IMR-90 (cell line): ENCODE measurements at regions not wholly inside any gene's neighbourhood (a gene's known extent, or its start where the extent isn't known, plus 50 kb on each side); places are given as distances from the start of the nearest gene placed in this dataset.

Experiments
- CTCF ChIP-seq: conservative IDR thresholded peaks from 2 replicates; pipeline ENCODE4 v1.5.1; 2012; ENCODE audit warnings: mild to moderate bottlenecking, low read depth, low read length, improper control_type of control experiment
- FOS ChIP-seq: fragments of 150-350 bp; IDR thresholded peaks from 2 replicates; pipeline ENCODE4 v1.6.1; 2016; ENCODE audit warnings: low read depth, low read length
- MAZ ChIP-seq: IDR thresholded peaks from 2 replicates; pipeline ENCODE4 v1.6.1; 2012; ENCODE audit warnings: low read depth, mild to moderate bottlenecking, low read length, improper control_type of control experiment, moderate library complexity, borderline replicate concordance
- MXI1 ChIP-seq: IDR thresholded peaks from 2 replicates; pipeline ENCODE4 v1.6.1; 2012; ENCODE audit warnings: low read depth, mild to moderate bottlenecking, low read length, moderate library complexity, borderline replicate concordance
- POLR2A ChIP-seq: IDR thresholded peaks from 2 replicates; pipeline ENCODE4 v1.6.1; 2012; ENCODE audit warnings: mild to moderate bottlenecking, low read depth, low read length
- RAD21 ChIP-seq: IDR thresholded peaks from 2 replicates; pipeline ENCODE4 v1.6.1; 2012; ENCODE audit warnings: low read length, improper control_type of control experiment
- RCOR1 ChIP-seq: IDR thresholded peaks from 2 replicates; pipeline ENCODE4 v1.6.1; 2012; ENCODE audit warnings: mild to moderate bottlenecking, low read length, improper control_type of control experiment; ENCODE audit not compliant: insufficient replicate concordance
- RFX5 ChIP-seq: IDR thresholded peaks from 2 replicates; pipeline ENCODE4 v1.8.0; 2012; ENCODE audit warnings: low read depth, mild to moderate bottlenecking, low read length, moderate library complexity

DNA sequence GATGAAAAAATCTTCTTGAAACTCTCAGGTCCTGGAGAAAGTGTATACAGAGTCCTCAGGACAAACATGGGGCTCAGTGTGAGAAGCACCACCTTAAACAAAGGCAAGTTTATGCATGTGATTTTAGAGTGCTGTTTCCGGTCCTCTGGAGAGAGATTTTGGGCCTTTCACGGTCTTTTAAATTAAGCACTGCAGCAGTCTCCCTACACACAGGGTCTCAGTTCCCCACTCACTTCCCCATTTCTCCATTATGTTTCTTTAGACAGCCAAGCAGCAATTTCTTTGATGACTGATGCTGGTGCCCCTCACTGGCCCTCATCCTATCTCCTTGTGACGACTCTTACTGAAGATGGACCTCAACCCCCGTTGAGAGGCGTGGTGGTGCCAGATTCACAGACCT, 220.2 kb upstream of the CLINT1 start:
- TF ChIP-seq CTCF (no peak), MXI1 (no peak), POLR2A (no peak), RCOR1 (no peak), RAD21 (no peak), FOS (no peak), MAZ (no peak), RFX5 (no peak)
